MCF 10A (cell line): ENCODE measurements at regions not wholly inside any gene's neighbourhood (a gene's known extent, or its start where the extent isn't known, plus 50 kb on each side); places are given as distances from the start of the nearest gene placed in this dataset.

Experiments
- BruUV-seq: library from RNA; stranded (reverse); fragments of 400-500 nt; replicated peaks from 2 replicates; lab custom pipeline; 2021; lab: Mats Ljungman, UMichigan
- CTCF ChIA-PET: fragments of 300-600 bp; sonication (Branson Sonifier 250); formaldehyde crosslinking; extraction: SDS; loops from one replicate; lab custom pipeline; 2021; ENCODE audit warnings: antibody characterized with exemption, inconsistent platforms; lab: Yijun Ruan, JAX
- POLR2A ChIA-PET: fragments of 300-600, 350-650 bp; sonication (Branson Sonifier 250); formaldehyde crosslinking; extraction: SDS; loops from one replicate; lab custom pipeline; 2020; ENCODE audit warnings: antibody characterized with exemption, inconsistent platforms; lab: Yijun Ruan, JAX
- DNase-seq: peaks from one replicate; pipeline ENCODE4 v3.0.0-alpha.2; 2018; ENCODE audit not compliant: unreplicated experiment
- H3K27ac Mint-ChIP-seq: one replicate; pipeline ENCODE4 v1.8.0; 2022; ENCODE audit warnings: mild to moderate bottlenecking, low read depth, mixed read lengths; ENCODE audit not compliant: unreplicated experiment
- H3K27me3 Mint-ChIP-seq: one replicate; pipeline ENCODE4 v1.8.0; 2022; ENCODE audit warnings: mixed read lengths; ENCODE audit not compliant: insufficient read depth, unreplicated experiment
- H3K36me3 Mint-ChIP-seq: one replicate; pipeline ENCODE4 v1.8.0; 2022; ENCODE audit warnings: mild to moderate bottlenecking, moderate library complexity, mixed read lengths; ENCODE audit not compliant: insufficient read depth, unreplicated experiment
- H3K4me1 Mint-ChIP-seq: one replicate; pipeline ENCODE4 v1.8.0; 2022; ENCODE audit warnings: mixed read lengths; ENCODE audit not compliant: insufficient read depth, unreplicated experiment
- H3K4me3 Mint-ChIP-seq: one replicate; pipeline ENCODE4 v1.8.0; 2022; ENCODE audit warnings: mild to moderate bottlenecking, moderate library complexity, mixed read lengths; ENCODE audit not compliant: unreplicated experiment
- H3K9me3 Mint-ChIP-seq: one replicate; pipeline ENCODE4 v1.8.0; 2022; ENCODE audit warnings: mixed read lengths; ENCODE audit not compliant: unreplicated experiment
- CTCF ChIP-seq: fragments of 200-600 bp; IDR thresholded peaks from one replicate; pipeline ENCODE4 v1.8.0; 2022; ENCODE audit warnings: antibody characterized with exemption, mild to moderate bottlenecking; ENCODE audit not compliant: unreplicated experiment
- intact Hi-C: fragments of 100-400 bp; cut with micrococcal nuclease; formaldehyde crosslinking; loops from 2 replicates; pipeline ENCODE4 v1.14.1; 2022

GRCh38 chr2:212921711-212922110 lies 229.7 kb downstream of the IKZF2 start:
- BruUV-seq, result no TSS peak
- peak overlapping the region; percentile 96 for H3K27ac Mint-ChIP-seq
- intact Hi-C loops, result no loop called here
- POLR2A ChIA-PET, result interaction anchor here (0.7 to 1.1 kb wide), 3 partner anchors 9 to 18 kb away, joined by 3 to 7 read pairs (median 3); no protein-coding TSS in a partner anchor
- H3K4me1 Mint-ChIP-seq, result peaks cover 31% of the 10 kb centered on the region
- no peak overlapping the region for H3K4me3 Mint-ChIP-seq
- no peaks in the 10 kb centered on the region for H3K27me3 Mint-ChIP-seq
- no peaks in the 10 kb centered on the region for H3K9me3 Mint-ChIP-seq
- no peak for DNase-seq
- no peak for TF ChIP-seq CTCF
- no peaks in the 10 kb centered on the region for H3K36me3 Mint-ChIP-seq
- CTCF ChIA-PET, result interaction anchor here (1.1 to 1.2 kb wide), 2 partner anchors 9 to 224 kb away, joined by 3 to 4 read pairs; no protein-coding TSS in a partner anchor

- no peak for TF ChIP-seq CTCF
- H3K27ac Mint-ChIP-seq, result peak overlapping the region; percentile 96
- no peaks in the 10 kb centered on the region for H3K27me3 Mint-ChIP-seq
- H3K4me3 Mint-ChIP-seq, result no peak overlapping the region
- no peaks in the 10 kb centered on the region for H3K9me3 Mint-ChIP-seq
- H3K4me1 Mint-ChIP-seq, result peaks cover 35% of the 10 kb centered on the region
- intact Hi-C loops, result no loop called here
- no peak for DNase-seq
- POLR2A ChIA-PET, result interaction anchor here (0.7 to 1.1 kb wide), 3 partner anchors 9 to 19 kb away, joined by 3 to 7 read pairs (median 3); no protein-coding TSS in a partner anchor
- no TSS peak for BruUV-seq
- CTCF ChIA-PET, result interaction anchor here (0.6 to 1.2 kb wide), 4 partner anchors 8 to 225 kb away, joined by 3 to 5 read pairs (median 4); no protein-coding TSS in a partner anchor
- H3K36me3 Mint-ChIP-seq, result no peaks in the 10 kb centered on the region
Measured at GRCh38 chr2:212921061-212921460, 230.4 kb downstream of the IKZF2 start.

- TF ChIP-seq CTCF, result no peak
- H3K4me1 Mint-ChIP-seq, result peaks cover 46% of the 10 kb centered on the region
- BruUV-seq, result no TSS peak
- ChIA-PET POLR2A (interaction anchor here (1.1 kb wide), 1 partner anchor 27 kb away, joined by 3 read pairs; no protein-coding TSS in a partner anchor), CTCF (no interaction called here)
- intact Hi-C loops, result no loop called here
- no peaks in the 10 kb centered on the region for H3K9me3 Mint-ChIP-seq
- no peak overlapping the region for H3K4me3 Mint-ChIP-seq
- DNase-seq, result no peak
- H3K27me3 Mint-ChIP-seq, result no peaks in the 10 kb centered on the region
- H3K27ac Mint-ChIP-seq, result no peak overlapping the region
- no peaks in the 10 kb centered on the region for H3K36me3 Mint-ChIP-seq
Measured at GRCh38 chr2:212919238-212919637, 232.2 kb downstream of the IKZF2 start.

- Mint-ChIP-seq H3K27me3 (no peaks in the 10 kb centered on the region), H3K36me3 (no peaks in the 10 kb centered on the region), H3K27ac (no peak overlapping the region), H3K4me3 (no peak overlapping the region), H3K4me1 (peaks cover 44% of the 10 kb centered on the region), H3K9me3 (no peaks in the 10 kb centered on the region)
- ChIA-PET CTCF (interaction anchor here (1.0 kb wide), 1 partner anchor 26 kb away, joined by 5 read pairs; no protein-coding TSS in a partner anchor), POLR2A (no interaction called here)
- TF ChIP-seq CTCF, result no peak
- DNase-seq, result no peak
- intact Hi-C loops, result no loop called here
- BruUV-seq, result no TSS peak
Measured at GRCh38 chr2:212918336-212918735, 233.1 kb downstream of the IKZF2 start.
